RWPE1 (cell line): ENCODE measurements at regions not wholly inside any gene's neighbourhood (a gene's known extent, or its start where the extent isn't known, plus 50 kb on each side); places are given as distances from the start of the nearest gene placed in this dataset.
A peak's percentile ranks its signal among the peaks of the same experiment; 100 is the strongest.

Experiments used
- CTCF ChIA-PET: fragments of 350-600 bp; sonication (Branson Sonifier 250); formaldehyde crosslinking; extraction: SDS; loops from one replicate; lab custom pipeline; 2021; lab: Yijun Ruan, JAX
- POLR2A ChIA-PET: fragments of 400-600 bp; formaldehyde crosslinking; extraction: SDS; loops from one replicate; lab custom pipeline; 2020; ENCODE audit warnings: antibody characterized with exemption; ENCODE audit not compliant: low non-redundant PET; lab: Yijun Ruan, JAX
- DNase-seq: peaks from one replicate; pipeline ENCODE4 v3.0.0; 2012; ENCODE audit warnings: low spot score
- H3K27ac ChIP-seq: fragments of 450-650 bp; 2 replicates; pipeline ENCODE4 v1.5.1; 2017
- TF ChIP-seq, protein P1 (sequence below): fragments of 450-650 bp; conservative IDR thresholded peaks from 2 replicates; pipeline ENCODE4 v1.5.1; 2017; ENCODE audit warnings: low read depth, mild to moderate bottlenecking

- CTCF ChIA-PET = no interaction called here
- POLR2A ChIA-PET = no interaction called here
- DNase-seq = peak; percentile 30
- peak overlapping the region; percentile 65 for H3K27ac ChIP-seq
- TF ChIP-seq, protein P1, sequence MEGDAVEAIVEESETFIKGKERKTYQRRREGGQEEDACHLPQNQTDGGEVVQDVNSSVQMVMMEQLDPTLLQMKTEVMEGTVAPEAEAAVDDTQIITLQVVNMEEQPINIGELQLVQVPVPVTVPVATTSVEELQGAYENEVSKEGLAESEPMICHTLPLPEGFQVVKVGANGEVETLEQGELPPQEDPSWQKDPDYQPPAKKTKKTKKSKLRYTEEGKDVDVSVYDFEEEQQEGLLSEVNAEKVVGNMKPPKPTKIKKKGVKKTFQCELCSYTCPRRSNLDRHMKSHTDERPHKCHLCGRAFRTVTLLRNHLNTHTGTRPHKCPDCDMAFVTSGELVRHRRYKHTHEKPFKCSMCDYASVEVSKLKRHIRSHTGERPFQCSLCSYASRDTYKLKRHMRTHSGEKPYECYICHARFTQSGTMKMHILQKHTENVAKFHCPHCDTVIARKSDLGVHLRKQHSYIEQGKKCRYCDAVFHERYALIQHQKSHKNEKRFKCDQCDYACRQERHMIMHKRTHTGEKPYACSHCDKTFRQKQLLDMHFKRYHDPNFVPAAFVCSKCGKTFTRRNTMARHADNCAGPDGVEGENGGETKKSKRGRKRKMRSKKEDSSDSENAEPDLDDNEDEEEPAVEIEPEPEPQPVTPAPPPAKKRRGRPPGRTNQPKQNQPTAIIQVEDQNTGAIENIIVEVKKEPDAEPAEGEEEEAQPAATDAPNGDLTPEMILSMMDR = no peak
Measured at GRCh38 chr6:141667580-141668309, 465.0 kb upstream of the GJE1 start.

- no peak overlapping the region for H3K27ac ChIP-seq
- no peak for DNase-seq
- CTCF ChIA-PET = no interaction called here
- TF ChIP-seq, protein P1 = no peak
- POLR2A ChIA-PET = no interaction called here
Measured at GRCh38 chr6:141666187-141666586, 466.5 kb upstream of the GJE1 start.

DNA sequence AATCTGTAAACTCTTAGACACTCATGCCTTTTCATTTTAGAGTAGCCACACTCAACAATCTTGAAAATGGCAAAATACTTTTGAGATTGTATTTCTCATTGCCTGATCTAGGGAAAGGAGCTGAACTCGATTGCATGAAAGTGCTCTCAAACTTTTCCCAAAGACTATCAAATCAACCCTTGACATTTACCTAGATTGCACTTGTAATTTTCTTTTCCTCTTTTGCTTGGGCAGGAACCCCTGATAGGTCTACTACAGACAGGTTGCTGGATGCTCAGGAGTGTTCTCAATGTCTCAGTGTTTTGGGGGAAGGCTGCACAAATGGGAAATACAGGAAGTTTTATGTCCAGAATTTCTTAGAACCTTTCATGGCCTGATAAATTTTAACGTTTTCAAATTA, 468.0 kb upstream of the GJE1 start:
- CTCF ChIA-PET = interaction anchor here (1.3 kb wide), 1 partner anchor 14 kb away, joined by 5 read pairs; no protein-coding TSS in a partner anchor
- DNase-seq = no peak
- H3K27ac ChIP-seq = no peak overlapping the region
- POLR2A ChIA-PET = no interaction called here
- TF ChIP-seq, protein P1 = no peak

DNA sequence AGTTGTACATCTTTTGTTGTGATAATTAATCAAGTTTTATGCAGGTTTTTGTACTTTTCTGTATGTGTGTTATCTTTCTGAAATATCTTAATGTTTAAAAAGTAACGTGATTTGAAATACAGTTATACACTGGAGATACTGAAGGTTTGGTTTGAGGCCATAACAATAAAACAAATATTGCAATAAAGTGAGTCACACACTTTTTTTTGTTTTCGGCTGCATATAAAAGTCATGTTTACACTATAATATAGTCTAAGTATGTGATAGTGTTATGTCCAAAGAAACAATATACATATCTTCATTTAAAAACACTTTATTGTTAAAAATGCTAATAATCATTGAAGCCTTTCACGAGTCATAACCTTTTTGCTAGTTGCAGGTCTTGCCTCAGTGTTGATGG, 473.1 kb upstream of the GJE1 start:
- ChIA-PET CTCF (no interaction called here), POLR2A (no interaction called here)
- H3K27ac ChIP-seq = no peak overlapping the region
- TF ChIP-seq, protein P1 = no peak
- no peak for DNase-seq

- CTCF ChIA-PET = no interaction called here
- POLR2A ChIA-PET = no interaction called here
- no peak overlapping the region for H3K27ac ChIP-seq
- DNase-seq = no peak
- TF ChIP-seq, protein P1 = no peak
Measured at GRCh38 chr6:141658696-141659095, 474.0 kb upstream of the GJE1 start.

DNA sequence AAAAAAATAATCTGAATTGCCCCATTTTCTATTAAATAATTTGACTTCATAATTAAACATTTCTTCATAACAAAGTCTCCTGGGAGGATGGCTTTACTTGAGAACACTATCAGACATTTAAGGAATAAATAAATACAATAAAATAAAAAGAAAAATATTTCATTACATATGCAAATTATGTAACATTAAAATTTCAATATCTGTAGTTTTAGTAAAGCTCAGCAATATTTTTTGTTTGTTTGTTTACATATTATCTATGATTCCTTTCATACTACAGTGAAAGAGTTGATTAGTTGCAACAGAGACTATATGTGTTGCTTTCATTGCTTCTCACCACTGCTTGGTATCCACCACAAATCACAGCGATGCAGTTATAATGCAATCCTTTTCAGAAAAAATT, 474.9 kb upstream of the GJE1 start:
- TF ChIP-seq, protein P1 = no peak

More for the DNA sequence above, 474.9 kb upstream of the GJE1 start:
- ChIA-PET CTCF (no interaction called here), POLR2A (no interaction called here)
- H3K27ac ChIP-seq = no peak overlapping the region
- DNase-seq = no peak
